HG02759 (cell line): ENCODE measurements at regions not wholly inside any gene's neighbourhood (a gene's known extent, or its start where the extent isn't known, plus 50 kb on each side); places are given as distances from the start of the nearest gene placed in this dataset.
"Not testable (repeated sequence)": the region's sequence is repeated elsewhere in the genome, so short reads cannot be mapped to it uniquely, and the experiment has no call there.

Source experiments
- ATAC-seq: cut with Tn5 transposase; IDR thresholded peaks from one replicate; pipeline ENCODE4 v1.9.1; 2021; ENCODE audit warnings: mild to moderate bottlenecking, moderate library complexity; ENCODE audit not compliant: unreplicated experiment

DNA sequence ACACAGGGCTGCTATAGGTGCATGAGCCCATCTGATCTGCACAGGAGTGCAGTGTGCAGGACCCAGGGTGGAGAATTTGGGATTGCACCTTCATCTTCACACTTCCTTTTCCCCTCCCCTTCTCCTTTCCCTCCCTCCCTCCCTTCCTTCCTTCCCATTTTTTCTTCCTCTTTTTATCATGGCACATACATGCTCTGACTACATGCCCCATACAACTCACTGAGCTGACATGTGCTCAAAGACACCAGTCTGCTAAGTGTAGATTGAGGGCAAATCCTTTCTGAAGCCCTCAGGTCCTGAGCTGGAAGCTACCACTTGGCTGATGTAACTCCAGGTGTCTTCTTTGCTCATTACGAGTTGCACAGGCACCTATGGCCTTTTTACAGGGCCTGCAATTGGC lies 365.3 kb upstream of the ZNF32 start:
- no peak for ATAC-seq

DNA sequence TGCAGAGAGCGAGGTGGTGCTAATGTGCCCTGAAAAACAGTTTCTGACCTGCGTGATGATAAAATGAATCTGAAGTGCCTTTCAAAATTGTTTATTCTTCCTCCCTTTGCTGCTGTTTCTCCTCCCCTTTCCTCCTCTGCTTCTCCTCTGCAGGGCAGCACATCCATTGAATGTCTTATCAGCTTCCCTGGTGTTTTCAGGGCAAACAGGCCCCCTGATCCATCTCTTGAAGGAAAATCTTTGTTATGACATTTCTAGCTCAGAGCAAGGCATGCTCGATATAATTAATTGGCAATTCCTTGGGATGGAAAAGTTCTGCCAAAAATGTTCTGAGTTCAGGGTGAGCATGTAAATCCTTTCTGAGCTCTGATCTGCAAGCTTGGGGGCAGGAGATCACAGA lies 364.2 kb upstream of the ZNF32 start:
- ATAC-seq = no peak

DNA sequence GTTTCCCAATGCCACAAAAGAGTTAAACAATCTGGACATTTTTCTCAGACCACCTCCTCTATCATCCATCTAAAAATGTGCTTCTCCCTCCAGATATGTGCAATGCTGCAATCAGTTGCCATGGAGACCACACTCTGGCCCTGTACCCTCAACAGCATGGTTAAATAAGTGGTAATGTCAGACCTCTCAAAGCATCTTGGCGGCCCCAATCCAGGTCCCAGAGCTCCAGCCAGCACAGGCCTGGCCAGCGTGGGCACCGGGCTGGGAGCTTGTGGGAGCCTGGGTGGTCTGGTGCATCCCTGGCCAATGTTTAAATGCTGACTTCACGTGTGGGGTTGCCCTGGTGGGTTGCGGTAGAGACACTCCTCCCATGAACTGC lies 362.9 kb upstream of the ZNF32 start:
- ATAC-seq = no peak

DNA sequence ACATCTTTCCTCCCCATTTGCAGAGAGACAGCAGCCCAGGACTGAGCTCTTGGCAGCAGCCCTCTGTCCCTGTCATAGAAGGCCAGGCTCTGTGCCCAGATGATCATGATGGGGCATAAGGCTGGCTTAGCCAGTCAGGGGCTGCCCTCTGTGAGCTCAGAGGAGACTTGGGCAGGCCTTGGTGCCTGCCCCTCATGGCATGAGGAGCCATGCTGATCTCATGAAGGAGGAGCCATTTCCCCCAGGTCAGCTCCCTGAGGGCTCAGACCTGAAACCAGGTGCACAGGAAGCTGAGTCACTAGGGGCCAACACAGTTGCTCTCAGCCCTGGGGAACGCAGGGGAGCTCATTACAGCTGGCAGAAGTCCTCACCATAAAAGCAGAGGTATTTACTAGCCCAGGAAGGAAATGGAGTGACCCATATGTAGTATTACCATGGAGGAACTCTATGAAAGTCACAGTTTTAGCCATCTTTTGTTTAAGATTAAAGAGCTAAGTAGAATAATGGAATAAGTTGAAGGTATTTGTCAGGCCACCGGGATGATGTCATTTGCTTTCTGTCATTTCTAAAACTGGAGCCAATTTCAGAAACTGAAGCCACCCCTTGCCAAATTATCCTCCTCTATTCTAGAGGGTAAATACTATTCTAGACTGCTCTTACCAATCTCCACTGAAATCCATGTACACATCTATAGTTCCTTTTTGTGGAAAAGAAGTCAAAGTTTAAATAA lies 362.4 kb upstream of the ZNF32 start:
- ATAC-seq = peak; percentile 90

DNA sequence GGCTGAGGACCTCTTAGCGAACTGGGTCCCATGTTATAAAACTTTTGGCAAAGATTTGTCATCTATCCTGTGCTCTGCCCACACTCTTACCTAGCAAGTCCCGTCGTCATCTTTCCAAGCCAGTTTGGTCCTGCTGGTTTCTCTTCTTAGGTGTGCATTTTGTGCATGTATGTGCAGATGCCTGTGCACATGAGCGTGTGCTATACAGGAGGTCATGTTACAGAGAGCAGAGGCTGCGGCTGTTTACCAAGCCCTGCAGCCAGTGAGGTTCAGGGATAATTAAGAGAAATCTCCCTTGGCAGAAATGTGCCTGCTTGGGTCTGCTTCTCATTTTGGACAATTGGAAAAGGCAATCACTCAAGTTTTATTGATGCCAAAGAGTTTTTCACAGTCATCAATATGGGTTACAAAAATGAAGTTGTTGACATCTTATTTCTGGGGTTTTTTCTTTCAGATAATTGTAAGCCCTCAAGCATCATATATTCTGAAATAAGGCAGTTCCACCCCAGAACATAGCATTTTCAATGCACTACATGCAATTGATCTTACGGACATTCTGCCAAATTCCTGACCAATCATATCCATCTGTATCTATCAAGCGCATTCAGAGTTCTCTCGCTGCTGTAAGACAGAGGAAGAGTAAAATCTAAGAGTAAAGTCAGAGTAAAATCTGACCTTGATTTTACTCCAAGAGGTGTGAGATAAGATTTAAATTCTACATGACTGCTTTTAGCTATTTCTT lies 361.4 kb upstream of the ZNF32 start:
- ATAC-seq = no peak

DNA sequence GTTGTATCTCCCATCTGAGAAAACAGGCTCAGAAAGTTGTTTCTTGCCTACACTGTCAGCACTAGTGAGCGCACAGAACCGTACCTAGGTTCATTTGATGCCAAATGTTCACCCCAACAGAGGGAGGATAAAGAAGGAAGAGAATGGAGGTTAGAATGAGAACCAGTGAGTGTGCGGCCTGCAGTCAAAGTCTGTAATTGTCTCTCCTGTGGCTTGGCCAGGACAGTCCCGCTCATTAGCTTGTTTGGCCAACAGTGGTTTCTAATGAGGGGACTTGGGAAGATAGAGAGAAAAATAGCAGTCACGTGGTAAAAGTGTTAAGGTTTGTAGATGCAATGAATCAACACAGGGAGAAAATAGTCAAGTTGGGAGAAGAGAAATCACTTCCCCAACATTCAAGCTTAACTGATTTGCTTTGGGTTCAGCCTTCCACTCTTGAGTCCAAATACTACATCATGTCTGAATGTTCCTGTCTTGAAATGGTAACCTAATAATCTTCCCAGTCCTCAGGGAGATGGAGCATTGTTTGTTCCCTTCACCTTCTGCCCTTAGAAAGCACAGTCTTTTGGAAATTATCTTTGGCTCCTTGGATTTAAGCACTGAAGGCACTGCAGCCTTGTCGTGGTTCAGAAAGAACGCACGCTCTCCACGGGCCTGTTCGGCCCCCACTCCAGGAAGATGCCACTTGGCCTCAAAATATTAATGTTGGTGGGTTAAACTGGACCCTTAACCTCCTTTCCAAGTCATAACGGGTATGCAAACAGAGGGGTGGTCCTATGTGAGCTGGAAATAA lies 360.4 kb upstream of the ZNF32 start:
- ATAC-seq = no peak

DNA sequence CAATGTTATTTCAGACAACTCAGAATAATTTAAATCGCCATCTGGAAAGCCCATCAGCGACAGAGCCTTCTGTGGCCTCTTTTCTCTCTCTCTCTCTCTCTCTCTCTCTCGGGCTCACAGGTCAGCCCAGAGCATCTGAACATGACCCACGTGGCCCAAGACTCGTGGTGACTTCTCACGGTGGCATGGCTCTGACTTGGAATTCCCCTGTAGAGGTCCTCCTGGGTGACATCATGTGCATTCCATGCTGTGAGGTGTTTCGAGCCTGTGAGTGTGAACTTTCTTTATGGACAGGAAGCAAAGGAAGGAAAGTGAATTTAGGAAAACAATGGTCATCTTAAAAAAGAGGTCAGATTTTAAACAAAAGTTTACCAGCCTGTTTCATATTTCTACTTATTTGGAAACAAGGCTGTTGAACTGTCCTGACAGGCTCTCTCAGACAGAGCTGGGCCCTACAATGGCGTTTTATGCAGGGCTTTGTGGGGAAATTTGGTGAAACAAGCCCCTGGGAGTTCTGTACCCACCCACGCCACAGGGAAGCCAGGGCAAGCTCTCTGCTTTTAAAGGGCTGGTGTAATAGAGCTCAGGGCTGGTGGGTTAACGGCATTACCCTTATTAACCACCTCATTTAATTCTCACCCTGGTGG lies 359.7 kb upstream of the ZNF32 start:
- peak; percentile 57 for ATAC-seq

DNA sequence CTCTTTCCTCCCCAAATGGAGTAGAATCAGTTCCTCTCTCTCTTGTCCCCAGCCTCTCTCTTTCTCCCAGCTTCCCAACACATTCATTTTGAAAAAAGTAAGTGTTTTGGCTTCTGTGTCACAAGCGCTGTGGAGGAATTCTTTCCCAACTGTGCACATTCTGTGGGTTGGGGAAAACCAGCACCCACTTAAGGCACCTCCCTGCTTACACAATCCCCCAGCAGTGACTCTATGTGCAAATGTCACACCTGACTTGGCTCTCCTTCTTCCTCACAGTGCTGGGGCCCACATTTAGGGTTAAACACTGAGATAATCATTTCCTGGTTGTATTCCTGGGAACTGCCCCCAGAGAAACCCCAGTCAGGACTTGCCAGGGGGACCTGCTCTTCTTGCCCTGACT lies 358.1 kb upstream of the ZNF32 start:
- ATAC-seq = no peak

DNA sequence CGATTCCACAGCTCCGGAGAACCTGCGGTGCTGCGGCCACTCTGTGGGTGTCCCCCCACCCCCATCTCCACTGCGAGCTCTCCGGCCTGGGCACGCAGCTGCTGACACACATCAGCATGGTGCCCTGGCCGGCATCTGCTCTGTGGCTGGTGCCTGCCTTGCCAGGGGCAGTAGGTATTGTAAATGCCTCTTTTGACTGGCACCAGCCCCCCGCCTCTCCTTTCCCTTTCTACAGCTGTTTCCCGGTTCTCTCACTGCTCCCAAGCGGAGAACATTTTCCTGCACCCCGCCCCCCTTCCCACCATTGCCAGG lies 357.1 kb upstream of the ZNF32 start:
- no peak for ATAC-seq

DNA sequence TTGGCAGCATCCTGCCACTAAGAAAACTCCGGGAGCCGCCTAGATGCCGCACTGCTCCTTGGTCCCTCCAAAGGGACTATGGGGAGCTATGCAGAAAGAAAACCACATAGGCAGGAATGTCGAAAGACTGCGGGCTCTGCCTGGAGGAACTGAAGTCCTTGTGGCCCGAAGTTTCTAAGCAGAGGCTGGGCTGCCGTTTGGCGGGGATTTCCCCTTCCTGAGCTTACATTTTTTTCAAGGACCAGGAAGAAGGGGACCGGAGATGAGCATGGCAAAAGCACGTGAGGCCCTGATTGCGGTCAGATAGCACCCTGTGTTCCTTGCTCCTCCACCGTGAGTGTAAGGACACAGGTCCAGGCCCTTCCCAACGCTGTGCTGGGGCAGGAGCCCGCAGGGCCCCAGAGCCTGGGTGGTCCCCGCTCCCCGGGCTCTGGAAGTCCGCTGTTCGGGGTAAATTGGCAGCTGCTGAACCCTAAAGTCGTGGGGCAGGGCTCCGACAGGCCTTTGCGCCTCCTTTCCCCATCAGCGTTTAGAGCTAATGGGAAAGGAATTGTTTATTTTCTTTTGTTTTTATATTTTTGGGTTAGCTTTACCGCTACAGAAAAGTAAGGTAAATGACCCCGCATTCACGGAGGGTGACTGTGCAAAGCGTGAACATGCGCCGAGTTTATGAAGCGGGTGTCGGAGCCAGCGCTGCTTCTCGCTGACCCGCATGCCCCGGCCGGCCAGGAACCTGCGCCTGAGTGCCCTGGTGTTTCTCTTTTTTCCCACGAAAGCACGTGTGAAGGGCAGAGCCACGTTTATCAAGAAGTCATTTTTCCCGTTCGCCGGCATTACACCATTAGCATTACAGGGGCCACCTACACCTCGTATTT lies 356.5 kb upstream of the ZNF32 start:
- no peak for ATAC-seq

DNA sequence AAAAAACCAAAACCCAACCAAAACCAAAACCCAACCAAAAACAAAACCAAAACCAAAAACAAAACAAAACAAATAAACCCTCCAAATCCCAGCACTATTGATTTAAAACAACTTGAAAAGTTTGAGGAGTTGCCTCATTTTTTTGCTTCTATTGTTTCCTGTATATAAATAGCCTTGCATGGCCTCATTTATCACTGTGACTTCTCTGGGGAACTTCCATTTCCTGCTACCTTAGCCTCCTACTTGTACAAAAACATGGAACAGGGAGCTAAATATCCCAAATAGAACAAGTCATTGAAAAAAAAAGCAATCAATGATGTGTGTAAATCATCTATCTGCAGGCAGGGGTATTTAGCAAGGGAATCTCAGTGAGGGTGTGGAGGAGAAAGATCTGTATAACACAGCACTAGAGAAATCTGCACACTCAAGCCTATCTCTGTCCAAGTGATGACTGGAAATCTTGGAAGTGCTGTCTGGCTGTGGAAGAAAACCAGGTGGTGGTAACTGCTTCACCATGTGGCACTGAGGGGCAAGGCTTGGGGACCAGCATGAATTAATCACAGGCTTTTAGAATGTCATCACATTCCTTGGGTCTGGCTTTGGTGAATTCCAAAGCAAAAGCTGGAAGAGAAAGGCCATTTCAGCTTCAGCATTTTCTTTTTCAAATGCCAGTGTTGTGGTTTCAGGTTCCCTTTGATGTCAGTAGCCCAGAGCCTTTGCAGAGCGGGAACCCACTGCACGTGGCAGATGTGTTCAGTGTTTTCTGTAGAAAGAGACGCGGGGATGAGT lies 349.5 kb upstream of the ZNF32 start:
- ATAC-seq = no peak

DNA sequence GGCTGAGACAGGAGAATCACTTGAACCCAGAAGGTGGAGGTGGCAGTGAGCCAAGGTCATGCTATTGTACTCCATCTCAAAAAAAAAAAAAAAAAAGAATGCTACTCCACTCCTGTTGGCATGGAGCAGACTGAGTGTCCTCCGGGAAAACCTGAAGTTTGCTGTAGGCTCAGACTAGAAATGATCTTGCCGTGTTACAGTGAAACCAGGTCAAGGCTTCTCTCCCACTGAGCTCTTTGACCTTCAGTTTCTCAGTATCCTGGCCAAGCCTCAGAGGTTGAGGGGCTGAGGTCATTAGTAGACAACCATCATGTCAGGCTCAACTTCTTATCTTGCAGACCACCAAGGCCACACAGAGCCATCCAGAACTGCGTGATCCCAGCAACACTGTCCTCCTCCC lies 348.6 kb upstream of the ZNF32 start:
- ATAC-seq = no peak

DNA sequence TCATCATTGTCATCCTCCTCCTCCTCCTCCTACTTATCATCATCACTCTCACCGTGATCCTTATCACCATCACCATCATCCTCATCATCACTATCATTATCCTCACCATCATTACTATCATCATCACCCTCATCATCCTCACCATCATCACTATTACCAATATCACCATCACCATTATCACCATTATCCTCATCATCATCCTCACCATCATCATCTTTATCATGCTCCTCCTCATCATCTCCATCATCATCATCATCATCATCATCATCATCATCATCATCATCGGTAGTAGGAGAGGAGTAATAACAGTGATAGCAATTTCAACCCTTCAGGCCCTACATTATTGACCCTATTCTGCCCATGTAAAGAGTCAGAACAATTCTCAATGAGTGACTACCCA lies 345.9 kb upstream of the ZNF32 start:
- no peak for ATAC-seq

DNA sequence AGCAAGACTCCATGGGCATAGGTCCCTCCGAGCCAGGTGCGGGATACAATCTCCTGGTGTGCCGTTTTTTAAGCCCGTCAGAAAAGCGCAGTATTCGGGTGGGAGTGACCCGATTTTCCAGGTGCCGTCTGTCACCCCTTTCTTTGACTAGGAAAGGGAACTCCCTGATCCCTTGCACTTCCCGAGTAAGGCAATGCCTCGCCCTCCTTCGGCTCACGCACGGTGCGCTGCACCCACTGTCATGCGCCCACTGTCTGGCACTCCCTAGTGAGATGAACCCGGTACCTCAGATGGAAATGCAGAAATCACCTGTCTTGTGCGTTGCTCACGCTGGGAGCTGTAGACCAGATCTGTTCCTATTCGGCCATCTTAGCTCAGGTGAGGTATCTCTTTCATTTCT lies 344.1 kb upstream of the ZNF32 start:
- ATAC-seq = not testable (repeated sequence)

DNA sequence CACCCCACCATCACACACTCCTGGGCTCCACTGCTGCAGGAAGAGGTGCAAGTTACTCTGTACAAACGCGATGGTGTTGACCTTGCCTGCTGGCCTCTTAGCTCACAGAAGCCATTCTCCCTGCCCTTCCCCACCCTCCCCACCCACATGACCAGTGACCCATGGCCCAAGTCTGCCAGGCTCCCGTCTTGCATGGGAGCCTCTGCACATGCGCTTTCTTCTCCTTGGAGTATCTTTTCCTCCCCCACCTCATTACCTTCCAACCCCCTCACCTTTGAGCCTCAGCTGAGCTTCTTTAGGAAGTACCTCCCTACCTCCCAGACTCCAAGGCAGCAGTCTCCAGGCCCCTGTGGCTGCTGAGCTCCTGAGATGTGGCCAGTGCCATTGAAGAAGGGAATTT lies 337.7 kb upstream of the ZNF32 start:
- ATAC-seq = no peak

DNA sequence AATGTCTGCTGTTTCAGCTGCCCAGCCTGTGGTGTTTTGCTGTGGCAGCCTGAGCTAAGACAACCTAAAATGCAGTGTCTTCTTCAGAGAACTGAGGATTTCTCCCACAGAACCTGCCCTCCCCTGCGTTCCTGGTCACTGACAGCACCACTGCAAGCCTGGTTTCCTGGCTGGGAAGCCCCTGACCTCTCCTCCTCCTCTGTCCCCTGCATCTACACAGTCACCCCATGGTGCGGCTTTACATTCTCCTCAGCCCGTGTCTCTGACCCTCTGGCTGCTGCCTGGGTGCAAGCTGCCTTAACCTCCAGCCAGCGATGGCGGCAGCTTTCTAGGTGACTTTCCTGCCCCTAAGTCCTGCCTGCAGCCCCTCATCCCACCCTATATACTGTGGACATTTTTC lies 337.3 kb upstream of the ZNF32 start:
- ATAC-seq = no peak

DNA sequence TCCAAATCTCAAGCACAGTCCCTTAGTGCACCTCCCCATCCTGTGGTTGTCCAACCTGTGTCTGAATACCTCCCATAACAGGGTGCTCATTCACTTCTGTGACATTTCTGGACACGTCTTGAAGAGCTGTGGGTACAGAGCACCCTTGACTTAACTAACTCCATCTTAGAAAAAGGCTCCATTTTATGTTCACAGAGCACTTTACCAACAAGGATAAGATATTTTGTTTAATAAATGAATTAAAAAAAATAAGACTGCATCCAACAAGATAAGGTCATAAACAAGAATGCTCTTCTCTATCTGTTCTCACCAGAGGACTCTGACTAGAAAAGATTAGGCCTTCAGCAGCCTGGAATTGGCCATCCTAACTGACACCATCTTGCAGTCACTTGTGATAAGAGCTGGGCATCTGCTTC lies 335.2 kb upstream of the ZNF32 start:
- no peak for ATAC-seq

DNA sequence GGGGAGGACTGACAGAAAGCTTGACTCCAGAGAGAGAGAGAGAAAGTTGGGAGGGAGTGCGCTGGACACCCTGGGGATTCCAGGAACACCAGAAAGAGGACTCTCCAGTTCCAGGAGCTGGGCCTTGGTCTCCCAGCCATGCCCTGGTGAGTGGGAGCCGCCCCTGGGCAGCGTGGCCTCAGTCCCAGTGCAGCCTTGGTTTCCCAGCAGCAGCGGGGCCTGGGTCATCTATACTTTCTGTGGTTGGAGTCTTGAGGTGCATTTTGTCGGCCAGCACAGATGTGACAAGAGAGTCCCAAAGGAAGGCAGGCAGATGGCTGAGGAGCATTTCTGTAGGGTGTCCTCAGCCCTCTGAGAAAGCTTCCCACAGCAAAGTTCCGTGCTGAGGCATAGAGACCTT lies 334.7 kb upstream of the ZNF32 start:
- ATAC-seq = no peak

DNA sequence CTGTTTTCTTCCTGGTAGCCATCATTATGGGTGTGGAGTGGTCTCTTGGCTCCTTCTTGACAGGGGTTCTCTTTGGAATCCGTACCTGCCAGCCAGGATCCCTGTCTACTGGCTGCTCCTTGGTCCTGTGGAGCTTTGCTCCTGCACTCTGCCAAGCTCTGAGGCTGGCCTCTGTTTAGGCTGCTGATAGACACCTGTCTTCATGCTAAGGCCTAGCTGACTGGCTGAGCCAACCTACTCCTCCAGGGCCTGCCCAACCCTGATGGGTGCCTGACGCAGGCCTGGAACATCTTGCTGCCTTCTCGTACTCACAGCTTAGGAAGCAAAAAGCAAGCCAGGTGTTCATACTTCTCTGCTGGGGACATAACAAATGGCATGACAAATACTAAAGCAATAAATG lies 333.6 kb upstream of the ZNF32 start:
- no peak for ATAC-seq

DNA sequence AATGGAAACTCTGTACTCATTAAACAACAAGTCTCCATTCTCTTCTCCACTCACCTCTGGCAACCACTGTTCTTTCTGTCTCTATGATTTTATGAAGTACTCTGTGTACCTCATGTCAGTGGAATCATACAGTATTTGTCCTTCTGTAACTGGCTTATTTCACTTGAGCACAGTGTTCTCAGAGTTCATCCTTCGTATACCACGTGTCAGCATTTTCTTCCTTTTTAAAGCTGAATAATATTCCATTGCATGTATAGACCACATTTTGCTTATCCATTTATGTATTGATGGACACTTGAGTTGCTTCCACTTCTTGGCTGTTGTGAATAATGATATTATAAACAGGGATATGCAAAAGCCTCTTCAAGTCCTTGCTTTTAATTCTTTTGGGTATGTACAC lies 333.0 kb upstream of the ZNF32 start:
- ATAC-seq = no peak
